Body of pancreas (tissue), 4 donors: ENCODE measurements at regions not wholly inside any gene's neighbourhood (a gene's known extent, or its start where the extent isn't known, plus 50 kb on each side); places are given as distances from the start of the nearest gene placed in this dataset.

ENCODE experiments used
- POLR2A ChIP-seq, 3 donors: fragments of 450-650 bp; IDR thresholded peaks; one replicate each; pipeline ENCODE4 v1.6.1; 2016; ENCODE audit warnings: antibody characterized with exemption in 3 of 3, mild to moderate bottlenecking in 2 of 3
- TF ChIP-seq, protein P1 (sequence below), 7 experiments: fragments of 450-650 bp in 4 of 7; fragments of 200-600 bp in 3 of 7; sonication (generic) in 3 of 7; IDR thresholded peaks; one replicate each; pipeline ENCODE4 v1.5.1; 2016 to 2019; ENCODE audit warnings: antibody characterized with exemption in 7 of 7

DNA sequence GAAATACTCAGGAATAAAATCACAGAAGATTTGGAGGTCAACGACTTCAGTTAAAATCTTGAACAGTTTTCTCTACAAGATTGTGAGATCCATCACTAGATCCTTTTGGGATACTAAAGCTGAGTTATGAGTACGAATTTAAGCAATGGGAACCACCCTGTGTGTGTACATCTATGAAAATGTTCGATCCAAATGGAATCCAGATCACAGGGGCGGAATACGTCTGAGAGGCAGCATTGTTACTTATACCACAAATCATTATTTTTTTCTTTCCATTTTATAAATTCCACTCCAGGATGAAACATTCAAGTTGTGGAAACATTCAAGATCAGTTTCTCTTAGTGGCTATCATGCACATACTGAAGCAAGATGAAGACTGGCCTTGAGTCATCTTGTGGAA, 239.3 kb upstream of the PAPPA start:
- TF ChIP-seq, protein P1, sequence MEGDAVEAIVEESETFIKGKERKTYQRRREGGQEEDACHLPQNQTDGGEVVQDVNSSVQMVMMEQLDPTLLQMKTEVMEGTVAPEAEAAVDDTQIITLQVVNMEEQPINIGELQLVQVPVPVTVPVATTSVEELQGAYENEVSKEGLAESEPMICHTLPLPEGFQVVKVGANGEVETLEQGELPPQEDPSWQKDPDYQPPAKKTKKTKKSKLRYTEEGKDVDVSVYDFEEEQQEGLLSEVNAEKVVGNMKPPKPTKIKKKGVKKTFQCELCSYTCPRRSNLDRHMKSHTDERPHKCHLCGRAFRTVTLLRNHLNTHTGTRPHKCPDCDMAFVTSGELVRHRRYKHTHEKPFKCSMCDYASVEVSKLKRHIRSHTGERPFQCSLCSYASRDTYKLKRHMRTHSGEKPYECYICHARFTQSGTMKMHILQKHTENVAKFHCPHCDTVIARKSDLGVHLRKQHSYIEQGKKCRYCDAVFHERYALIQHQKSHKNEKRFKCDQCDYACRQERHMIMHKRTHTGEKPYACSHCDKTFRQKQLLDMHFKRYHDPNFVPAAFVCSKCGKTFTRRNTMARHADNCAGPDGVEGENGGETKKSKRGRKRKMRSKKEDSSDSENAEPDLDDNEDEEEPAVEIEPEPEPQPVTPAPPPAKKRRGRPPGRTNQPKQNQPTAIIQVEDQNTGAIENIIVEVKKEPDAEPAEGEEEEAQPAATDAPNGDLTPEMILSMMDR (IDR thresholded peaks at IDR 0.05), result no peak
- no peak for TF ChIP-seq POLR2A (IDR thresholded peaks at IDR 0.05)
